ENCODE measurements at regions not wholly inside any gene's neighbourhood (a gene's known extent, or its start where the extent isn't known, plus 50 kb on each side); places are given as distances from the start of the nearest gene placed in this dataset.

DNA sequence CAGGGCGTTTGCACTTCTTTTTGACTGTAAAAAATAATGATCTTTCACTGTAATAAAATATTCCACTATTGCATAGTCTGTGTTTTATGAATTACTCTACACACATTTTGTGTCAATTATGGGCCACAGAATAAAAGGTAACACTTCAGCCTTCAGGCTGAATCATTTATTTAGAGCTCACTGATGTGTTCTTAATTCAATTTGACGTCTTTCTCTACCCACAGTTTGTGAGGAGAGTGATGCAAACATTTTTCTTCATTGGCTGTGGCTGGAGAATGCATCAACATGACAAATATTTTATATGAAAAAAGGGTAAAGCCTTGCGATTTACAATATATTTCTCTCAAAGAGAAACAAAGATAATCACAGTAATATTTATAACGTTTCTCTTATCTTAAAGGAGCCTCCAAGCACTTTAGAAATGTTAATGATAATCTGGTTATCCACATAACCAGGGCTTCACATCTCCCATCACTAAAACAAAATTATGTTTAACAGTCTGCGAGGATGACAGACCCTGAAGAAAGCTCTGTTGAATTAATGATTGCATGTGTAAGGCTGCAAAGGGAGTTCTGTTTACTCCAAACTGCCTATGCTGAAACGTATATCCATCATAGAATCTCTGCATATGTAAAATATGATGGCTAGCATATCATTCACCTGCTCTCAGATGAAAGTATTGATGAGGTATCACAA is 951.3 kb downstream of the ZPLD1 start:
- DNase-seq, result no peak

DNA sequence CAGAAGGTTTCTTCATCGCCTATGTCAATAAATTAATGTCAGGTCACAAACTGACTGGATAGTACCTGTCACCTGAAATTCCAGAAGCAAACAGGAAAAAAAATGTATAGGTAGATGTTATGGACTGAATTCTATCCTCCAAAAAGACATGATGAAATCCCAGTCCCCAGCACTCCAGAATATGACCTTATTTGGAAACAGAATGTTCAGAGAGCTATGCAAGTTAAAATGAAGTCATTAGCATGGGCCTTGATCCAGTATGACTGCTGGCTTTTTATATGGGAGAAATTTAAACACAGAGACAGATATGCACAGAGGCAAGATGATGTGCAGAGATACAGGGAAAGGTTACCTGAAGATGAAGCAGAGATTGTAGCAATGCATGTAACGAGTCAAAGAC is 953.4 kb downstream of the ZPLD1 start:
- DNase-seq, result no peak

DNA sequence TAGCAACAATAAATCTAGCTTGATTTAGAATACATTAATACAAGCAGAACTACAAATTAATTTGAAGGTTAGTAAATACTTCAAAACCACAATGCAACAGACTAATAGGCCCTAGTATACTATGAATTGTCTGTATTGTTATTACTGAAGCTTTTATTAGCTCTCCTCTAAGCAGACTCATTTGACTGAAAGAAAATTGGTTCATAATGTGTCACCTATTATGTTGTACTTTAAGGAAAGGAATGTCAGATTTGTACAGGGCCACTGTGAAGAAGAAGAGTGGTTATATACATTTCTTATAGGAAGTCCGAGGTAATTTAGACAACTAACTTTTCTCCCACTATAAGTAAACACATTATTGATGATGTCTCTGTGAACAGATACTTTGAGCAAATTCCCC is 954.5 kb downstream of the ZPLD1 start:
- no peak for DNase-seq

DNA sequence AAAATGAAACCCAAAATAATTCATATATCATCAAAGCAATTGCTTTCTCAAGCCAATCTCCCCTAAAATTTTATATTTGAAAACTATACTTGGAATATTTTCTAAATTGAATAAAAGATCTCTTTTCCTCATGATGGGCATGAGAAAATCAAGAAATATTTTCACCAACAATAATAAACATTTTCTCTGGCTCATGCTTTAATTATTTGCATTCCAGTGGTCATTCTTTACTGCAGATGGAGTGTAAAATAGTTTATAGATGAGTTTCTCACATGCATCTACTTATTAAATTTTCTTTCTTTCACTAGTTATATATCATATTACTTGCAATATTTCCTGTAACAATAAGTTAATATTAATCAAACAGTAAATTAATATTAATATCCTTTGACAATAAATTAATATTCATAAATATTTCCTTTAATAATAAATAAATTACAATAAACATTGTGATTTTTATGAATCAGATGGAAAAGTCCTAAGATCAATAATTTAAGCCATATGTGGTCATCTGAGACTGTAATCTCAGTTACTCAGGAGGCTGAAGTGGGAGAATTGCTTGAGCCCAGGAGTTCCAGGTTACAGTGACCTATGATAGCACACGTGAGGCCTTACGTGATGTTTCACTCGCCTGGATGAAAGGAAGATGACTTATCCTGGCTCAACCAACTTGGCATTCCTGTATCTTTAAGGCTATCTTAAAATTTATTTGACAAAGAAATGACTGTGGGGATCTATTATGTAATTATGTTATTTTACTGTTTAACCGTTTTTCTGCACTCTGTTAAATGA is 958.8 kb downstream of the ZPLD1 start:
- DNase-seq, result no peak

DNA sequence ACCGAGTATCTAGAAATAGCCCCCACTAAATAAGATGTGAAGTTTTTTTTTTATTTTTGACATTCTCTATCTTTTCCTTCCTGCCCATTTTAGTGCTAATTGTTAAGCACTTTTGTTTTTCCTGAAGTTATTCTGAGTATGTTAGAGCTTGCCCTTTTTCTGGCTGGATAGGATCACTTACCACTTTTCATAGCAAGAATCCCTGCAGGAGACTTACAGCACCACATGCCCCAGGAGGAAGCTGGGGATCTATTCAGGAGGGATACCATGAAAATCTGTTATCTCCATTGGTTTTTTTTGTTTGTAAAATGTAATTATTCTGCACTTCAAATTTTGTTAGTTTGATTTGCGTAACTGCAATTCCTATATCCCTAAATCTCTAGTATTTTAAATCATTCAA is 968.4 kb downstream of the ZPLD1 start:
- no peak for DNase-seq

DNA sequence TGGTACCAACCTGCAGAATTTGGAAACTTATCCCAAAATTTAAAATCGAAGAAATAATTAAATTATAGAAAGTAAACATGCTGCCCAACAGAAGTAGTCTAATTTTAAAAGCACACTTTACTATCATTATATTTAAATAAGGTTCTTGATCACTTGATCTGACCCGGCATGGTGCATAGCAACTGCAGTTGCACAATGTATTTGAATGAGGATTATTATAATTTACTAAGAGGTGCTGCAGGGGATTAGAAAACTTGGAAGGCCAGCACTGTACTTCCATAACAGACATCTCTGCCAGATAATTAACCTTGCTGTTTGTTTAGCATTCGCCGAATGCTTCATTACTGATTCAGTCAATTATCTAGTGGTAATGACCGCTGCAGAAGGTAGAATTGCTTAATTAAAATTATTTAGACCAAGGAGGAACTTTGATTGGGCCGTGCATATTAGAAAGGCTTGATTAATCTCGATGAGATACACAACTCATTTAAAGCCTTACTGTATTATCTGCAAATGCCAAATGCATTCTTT is 971.6 kb downstream of the ZPLD1 start:
- no peak for DNase-seq

DNA sequence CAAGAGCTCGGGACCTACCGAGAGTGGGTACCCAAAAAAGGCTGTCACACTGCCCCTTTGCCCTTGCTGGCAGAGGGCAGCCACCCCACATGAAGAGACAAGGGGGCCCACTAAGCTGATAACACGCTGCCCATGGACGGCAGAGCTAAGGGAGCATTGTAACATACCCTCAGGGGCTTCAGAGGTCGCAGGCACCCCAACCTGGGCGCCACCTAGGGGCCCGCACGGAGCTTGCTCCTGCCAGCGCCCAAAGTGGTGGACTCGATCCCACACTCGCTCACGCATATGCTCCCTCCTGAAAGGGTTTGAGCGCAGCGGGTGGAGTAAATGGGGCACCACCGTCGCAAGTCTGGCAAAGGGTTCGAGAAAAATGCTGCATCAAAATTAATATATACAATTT is 975.4 kb downstream of the ZPLD1 start:
- no peak for DNase-seq

DNA sequence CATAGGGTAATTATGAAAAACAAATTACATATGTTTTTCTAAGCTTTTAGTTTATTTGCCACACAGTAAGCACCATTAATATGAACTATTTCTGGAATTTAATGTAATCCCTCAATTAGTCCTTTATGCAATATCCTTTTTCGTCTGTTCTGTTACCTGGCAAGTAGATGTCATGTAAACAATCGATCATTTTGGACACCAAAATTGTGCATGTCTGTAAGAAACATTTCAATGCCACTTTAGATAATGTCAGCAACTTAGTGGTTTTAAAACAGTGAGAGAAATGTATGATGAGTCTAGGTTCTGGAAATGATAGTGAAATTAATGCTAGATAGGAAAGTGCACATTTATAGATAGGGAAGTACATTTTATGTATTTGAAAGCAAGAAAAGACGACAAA is 986.6 kb downstream of the ZPLD1 start:
- no peak for DNase-seq

DNA sequence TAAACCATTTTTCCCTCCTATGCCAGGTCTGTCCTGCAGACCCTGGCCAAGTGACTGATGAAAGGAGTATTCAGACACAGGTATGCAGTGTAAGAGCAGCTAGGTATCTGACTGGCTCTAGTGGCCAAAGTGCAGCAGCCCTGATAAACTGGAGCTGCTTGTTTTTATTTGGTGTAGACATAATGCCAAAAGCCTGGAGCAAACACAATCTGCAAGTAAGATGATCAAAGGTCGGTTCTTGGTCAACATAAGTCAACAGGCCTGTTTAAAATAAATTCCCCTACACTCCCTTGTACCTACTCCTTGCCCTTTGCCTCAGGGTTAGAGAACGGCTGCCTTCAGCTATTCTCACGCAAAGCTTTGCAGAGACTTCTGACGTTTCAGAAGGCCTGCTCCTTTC is 1003.1 kb downstream of the ZPLD1 start:
- no peak for DNase-seq

DNA sequence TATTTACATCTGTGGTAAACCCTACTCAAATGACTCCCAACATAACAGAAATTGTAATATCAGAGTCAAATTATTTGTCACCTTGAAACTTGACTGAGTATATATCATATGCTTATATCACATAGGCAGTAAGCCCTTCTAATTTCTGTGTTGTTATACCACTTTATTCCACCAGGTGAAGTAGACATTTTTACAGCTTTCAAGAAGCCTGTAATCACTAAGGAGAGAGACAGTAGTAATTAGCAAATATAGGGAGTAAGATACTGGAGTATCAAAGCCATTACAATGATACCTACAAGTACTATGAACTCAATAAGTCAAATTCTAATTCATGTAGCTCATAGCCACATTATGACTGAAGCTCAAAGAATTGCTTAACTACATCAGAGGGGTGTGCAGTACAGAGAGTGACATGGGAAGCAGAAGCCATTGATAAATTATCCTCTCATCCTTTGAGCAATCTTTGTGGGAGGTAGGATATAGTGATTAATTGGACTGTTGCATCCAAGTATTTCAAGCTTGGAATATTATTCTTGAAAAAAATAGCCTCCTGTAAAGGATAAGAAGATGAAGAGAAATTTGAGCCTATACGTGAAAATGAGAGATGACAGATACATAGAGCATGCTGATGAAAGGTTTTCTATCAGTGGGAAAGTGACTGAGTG is 1005.9 kb downstream of the ZPLD1 start:
- DNase-seq, result no peak

DNA sequence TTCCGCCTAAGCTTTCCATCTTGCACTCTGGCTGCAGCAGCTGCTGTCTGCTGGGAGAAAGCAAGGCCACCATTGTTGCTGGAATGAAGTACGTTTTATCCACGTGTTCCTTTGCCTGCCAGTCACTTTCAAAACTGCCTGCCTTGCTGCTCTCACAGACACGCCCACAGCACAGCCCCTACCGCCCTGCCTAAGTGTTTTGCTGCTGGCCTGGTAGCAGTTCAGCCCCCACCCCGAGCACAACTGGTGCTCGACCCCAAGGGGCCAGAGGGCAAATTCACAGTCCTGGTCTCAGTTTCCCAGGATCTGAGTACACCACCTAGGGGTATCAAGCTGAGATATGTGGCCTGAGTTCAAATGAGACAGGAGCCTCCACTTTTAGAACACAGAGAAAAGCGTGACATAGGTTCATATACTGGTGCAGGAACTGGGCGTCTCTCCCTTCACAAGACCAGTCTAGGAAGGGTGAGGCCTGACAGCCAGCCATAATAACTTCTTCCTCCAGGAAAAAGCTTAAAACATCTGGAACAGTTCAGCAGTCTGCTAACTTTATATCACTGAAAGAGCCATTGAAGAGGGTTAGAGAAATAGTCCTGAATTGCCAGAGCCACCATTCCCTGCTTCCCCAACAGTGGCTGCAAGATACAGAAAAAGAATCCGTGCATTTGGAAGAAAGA is 1012.3 kb downstream of the ZPLD1 start:
- no peak for DNase-seq

DNA sequence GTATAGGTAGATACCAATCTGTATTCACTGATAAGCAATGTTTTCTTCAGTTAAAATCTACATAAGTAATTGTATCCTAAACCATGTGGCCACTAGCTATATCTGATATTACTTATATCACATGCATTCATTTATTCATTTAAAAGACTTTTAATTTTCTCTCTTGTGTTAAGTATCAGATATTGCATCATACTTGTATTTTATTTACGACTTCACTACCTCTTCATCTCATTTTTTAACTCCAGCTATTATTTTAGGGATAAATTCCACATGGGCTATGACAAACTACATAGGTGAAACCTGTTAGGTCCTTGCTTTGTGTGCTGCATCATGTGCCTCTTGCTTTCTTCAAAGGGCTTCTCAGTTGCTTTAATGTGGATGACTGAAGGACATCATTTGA is 1018.3 kb downstream of the ZPLD1 start:
- DNase-seq, result no peak

DNA sequence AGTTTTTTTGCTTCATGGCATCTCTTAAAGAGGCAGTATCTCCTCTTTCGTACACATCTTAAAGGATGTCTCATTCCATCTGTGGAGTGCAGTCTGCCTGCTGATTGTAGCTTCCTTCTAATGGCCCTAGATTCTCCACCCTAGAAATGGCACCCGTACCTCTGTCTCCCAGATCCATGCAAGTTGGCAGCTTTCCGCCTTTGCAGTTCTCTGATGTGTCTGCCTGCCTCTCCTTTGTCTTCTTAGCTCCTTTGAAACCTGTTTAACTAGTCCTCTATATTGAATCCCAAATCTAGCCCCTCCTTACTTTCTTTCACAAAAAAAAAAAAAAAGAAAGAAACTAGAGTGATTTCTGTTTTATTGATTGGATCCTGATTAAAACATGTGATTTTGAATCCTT is 1025.0 kb downstream of the ZPLD1 start:
- DNase-seq, result no peak

DNA sequence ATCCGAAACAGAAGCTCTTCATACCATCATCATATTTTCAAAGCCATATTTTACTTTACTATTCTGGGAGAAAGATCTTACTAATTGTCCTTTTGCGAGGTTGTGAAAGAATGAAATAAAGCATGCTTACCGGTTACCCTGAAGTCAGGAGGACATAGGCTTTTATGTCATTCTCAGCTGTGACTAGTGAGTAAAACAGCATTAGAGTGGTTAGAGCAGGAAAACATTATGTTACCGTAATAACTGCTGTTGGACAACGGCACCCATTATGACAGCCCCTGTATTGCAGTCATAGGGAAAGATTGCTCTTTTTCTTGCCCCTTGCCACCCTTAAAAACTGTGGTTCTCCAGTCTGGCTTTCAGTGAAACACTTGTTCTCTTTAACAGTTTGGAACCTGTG is 1035.7 kb downstream of the ZPLD1 start:
- DNase-seq, result no peak

DNA sequence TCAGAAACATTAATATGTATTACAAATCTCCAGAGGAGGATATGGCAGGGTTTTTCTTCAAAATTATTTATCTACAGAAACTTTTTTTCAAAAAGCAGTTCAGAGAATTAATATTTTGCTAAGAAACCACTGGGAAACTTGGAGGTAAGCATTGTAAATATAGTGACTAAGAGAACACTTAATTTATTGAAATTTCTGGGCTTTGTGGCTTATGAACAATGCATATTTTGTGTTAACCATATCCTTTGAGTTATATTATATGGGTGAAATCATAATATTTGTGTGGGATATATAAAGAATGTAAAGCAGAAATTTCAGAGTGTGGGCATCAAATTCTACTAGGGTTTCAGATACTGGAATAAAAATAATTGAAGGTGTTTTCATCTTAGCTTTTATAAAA is 1059.2 kb downstream of the ZPLD1 start:
- no peak for DNase-seq

DNA sequence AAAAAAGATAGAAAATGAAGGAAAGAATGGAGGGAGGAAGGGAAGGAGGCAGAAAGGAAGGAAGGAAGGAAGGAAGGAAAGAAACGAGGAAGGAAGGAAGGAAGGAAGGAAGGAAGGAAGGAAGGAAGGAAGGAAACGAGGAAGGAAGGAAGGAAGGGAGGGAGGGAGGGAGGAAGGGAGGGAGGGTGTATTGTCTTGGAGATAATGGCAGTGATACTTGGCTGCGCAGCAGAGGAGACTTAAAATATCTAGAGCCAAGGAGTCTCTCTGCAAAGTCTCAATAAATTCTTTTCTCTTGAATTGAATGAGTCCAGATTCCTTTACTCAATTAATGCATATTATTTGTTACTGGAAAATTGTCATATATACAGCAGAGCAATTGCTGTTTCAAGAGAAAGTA is 1059.7 kb downstream of the ZPLD1 start:
- no peak for DNase-seq

DNA sequence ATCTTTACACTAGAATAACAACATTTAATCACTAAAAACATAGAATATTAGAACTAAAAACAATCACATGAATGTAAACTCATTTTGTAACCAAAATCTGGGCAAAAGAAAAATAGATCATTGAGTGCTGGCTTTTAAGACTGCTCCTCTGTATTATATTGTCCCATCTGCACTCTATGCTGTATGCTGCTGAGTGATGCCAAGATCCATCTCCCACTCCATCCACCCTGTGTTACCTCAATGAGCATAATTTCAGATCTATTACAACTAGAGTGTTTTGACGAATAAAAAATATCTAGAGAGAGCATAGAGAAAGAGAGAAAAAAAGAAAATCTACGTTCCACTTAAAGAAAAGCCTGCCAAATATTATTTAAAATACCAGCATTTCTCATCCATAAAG is 1060.4 kb downstream of the ZPLD1 start:
- DNase-seq, result no peak

DNA sequence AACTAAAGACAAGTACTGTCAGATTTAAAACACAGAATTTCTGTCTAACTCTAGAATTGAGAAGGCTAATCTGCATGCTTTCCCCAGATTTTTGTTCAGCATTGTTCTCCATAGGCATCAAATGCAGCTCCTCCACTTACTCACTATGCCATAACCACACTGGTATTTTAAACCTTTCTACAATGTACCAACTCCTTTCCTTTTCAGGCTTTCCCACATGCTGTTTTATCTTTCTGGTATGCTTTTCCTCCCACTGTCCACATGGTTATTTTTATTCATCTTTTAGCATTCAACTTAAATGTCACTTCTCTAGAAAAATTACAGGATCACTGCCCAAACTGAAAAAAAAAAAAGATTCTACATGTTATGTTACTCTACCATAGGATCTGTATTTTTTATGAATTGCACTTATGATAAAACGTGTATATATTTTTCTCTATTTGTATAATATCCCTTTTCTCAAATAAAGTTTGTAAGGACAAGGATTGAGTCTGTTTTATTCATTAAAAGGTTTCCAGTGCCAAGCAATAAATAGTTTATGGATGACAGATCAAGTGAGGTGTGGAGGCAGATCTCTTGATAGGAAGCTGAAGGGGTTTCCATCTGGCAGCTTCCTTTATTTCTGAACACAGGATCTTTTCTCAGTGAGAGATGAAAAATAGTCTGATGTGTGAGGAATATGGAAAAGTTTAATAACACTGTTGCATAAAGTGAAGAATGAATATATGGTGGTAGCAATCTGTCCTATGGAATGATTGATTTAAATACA is 1064.5 kb downstream of the ZPLD1 start:
- DNase-seq, result no peak

DNA sequence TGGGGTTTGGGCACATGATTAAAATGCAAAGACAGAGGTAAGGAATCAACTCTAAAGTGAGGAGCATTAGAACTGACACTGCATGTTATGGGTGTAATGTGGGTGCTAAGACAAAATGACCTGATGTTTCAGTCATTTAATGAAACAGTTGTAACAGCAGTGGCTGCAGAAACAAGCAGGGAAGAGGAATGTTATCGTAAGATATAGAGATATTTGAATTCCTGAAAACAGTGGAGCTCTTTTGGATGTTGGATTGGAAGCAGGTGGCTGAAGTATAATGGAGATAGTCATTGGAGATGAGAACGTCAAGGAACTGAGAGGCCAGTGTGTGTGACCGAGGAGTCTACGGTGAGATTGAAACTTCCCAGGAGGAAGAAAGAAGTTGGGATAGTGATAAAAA is 1065.2 kb downstream of the ZPLD1 start:
- no peak for DNase-seq

DNA sequence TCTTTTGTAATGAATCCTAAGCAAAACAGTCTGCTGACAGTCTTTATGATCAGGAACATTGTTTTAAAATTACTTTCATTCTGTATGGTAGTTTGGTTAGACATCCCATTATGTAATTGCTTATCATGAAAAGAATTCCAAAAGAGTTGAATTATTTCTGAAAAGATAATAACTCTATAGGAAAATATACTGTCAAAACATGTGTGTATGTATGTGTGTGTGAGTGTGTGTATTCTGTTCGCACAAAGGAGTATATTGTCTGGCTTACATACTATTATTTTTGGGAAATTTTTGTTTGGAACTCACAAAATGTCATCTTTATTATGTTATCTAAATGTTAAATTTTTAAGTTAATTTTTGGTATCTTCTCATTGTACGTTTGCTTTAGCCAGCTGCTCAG is 1075.9 kb downstream of the ZPLD1 start:
- DNase-seq, result no peak

DNA sequence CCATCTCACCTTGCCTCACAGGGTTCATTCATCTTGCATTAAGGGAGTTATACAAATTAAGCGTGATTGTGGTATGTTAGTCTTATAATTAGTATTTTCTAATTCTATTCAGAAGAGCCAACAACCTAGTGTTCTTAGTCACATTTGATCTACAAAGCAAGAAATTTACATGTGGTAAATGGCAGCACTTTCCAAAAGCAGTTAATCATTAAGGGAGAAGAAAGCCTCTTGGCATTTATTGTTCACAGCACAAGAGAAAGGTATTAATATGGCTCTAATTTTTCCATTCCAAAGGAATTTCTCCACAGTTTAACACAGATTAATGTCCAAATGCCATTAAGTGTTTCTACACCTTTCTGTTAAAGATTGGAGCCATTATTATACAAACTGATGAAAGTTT is 1077.1 kb downstream of the ZPLD1 start:
- DNase-seq, result no peak

DNA sequence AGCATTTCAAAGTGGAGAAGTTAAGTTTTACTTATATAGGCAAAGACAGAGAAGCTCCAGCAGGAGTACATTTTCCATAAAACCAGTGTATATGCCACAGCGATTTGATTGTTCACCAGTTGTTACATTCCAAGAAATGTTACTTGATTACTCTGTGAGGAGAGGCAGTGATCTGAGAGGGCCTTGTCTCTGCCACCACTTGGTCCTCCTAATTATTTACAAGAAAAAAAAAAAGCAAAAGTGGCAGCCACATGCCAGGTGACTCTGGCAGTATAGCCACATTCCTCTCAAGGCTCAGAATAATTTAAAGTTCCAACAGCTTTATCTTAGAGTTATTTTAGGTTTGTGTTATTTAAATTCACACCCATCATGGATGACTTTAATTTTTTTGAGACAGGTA is 1077.8 kb downstream of the ZPLD1 start:
- no peak for DNase-seq

DNA sequence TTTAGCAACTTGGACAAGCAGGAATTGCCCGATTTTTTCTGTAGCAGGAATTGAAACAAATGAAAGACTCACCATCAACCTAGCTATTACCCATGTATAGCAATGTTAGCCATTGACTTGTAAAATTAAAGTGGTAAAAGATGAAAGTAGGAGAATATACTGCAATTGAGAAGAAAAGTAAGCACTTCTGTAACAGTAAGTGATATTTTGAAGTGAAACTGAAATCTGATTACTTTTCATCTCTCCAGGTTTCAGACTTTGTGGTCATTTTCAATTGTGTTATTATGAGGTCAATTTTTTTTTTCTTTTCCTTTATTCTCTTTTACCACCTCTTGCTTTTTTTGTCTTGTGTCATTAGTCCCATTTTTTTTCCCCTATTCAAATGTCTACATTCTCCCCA is 1078.2 kb downstream of the ZPLD1 start:
- DNase-seq, result no peak
